NOMO-1 (cell line): ENCODE measurements at regions not wholly inside any gene's neighbourhood (a gene's known extent, or its start where the extent isn't known, plus 50 kb on each side); places are given as distances from the start of the nearest gene placed in this dataset.

ENCODE experiments used
- DNase-seq, 2 experiments: peaks; one replicate each; lab custom pipeline; 2025; ENCODE audit not compliant: unreplicated experiment in 2 of 2; lab: John Stamatoyannopoulos, UW

- DNase-seq, result no peak
Observed at GRCh38 chr2:63658176-63658968, 69.6 kb downstream of the MDH1 start.

- DNase-seq, result no peak
Observed at GRCh38 chr2:63660060-63660459, 71.3 kb downstream of the MDH1 start.

GRCh38 chr2:63661076-63661475, 72.3 kb downstream of the MDH1 start:
- DNase-seq, result peak in 1 of 2 experiments; percentile 29

- no peak for DNase-seq
Observed at GRCh38 chr2:63662028-63662804, 73.5 kb downstream of the MDH1 start.

- DNase-seq, result no peak
Observed at GRCh38 chr2:63663013-63663864, 74.5 kb downstream of the MDH1 start.

- DNase-seq, result no peak
Observed at GRCh38 chr2:63665091-63665490, 76.3 kb downstream of the MDH1 start.

GRCh38 chr2:63665846-63666475, 77.2 kb downstream of the MDH1 start:
- DNase-seq, result no peak

- DNase-seq, result no peak
Observed at GRCh38 chr2:63667132-63667700, 78.5 kb downstream of the MDH1 start.

GRCh38 chr2:63668000-63668399, 79.2 kb downstream of the MDH1 start:
- DNase-seq, result no peak

- DNase-seq, result no peak
Observed at GRCh38 chr2:63668466-63668865, 79.7 kb downstream of the MDH1 start.

GRCh38 chr2:63669596-63669995, 80.8 kb downstream of the MDH1 start:
- no peak for DNase-seq

- no peak for DNase-seq
Observed at GRCh38 chr2:63673865-63674533, 85.2 kb downstream of the MDH1 start.

- DNase-seq, result no peak
Observed at GRCh38 chr2:63675026-63675425, 86.3 kb downstream of the MDH1 start.

- no peak for DNase-seq
Observed at GRCh38 chr2:63676135-63676534, 87.4 kb downstream of the MDH1 start.

GRCh38 chr2:63678085-63678484, 89.3 kb downstream of the MDH1 start:
- DNase-seq, result no peak

- DNase-seq, result no peak
Observed at GRCh38 chr2:63678551-63678950, 89.8 kb downstream of the MDH1 start.

- no peak for DNase-seq
Observed at GRCh38 chr2:63679252-63679855, 90.6 kb downstream of the MDH1 start.

GRCh38 chr2:63680455-63680854, 91.7 kb downstream of the MDH1 start:
- no peak for DNase-seq

- no peak for DNase-seq
Observed at GRCh38 chr2:63681896-63682295, 93.1 kb downstream of the MDH1 start.
